Breast epithelium (tissue), 4 donors: ENCODE measurements at regions not wholly inside any gene's neighbourhood (a gene's known extent, or its start where the extent isn't known, plus 50 kb on each side); places are given as distances from the start of the nearest gene placed in this dataset.

Source experiments
- DNase-seq, 2 donors: peaks; one replicate each; pipeline ENCODE4 v3.0.0-alpha.2; 2019; ENCODE audit warnings: low spot score in 2 of 2
- H3K27ac ChIP-seq, 2 donors: fragments of 200-600 bp; sonication (generic) in 1 of 2; one replicate each; pipeline ENCODE4 v1.5.1; 2016 to 2019; ENCODE audit warnings: mild to moderate bottlenecking in 1 of 2
- H3K27me3 ChIP-seq, 2 donors: fragments of 200-600 bp; sonication (generic) in 1 of 2; one replicate each; pipeline versions ENCODE4 v1.5.1 to v1.6.0; 2017 to 2019; ENCODE audit warnings: control low read depth in 1 of 2, mild to moderate bottlenecking in 1 of 2
- H3K36me3 ChIP-seq: fragments of 200-600 bp; one replicate; pipeline ENCODE4 v1.5.1; 2019
- H3K4me1 ChIP-seq, 2 donors: fragments of 200-600 bp; sonication (generic); one replicate each; pipeline ENCODE4 v1.5.1; 2016 to 2019; ENCODE audit warnings: control low read depth in 1 of 2
- H3K4me3 ChIP-seq, 3 donors: fragments of 200-600 bp; sonication (generic); 1 replicate in 2 of 3; 2 replicates in 1 of 3; pipeline ENCODE4 v1.5.1; 2016 to 2019; ENCODE audit warnings: mild to moderate bottlenecking in 3 of 3, moderate library complexity in 2 of 3
- H3K9me3 ChIP-seq, 2 donors: fragments of 200-600 bp; sonication (generic) in 1 of 2; one replicate each; pipeline ENCODE4 v1.5.1; 2016 to 2019; ENCODE audit warnings: control low read depth in 1 of 2
- POLR2A ChIP-seq: fragments of 450-650 bp; IDR thresholded peaks from one replicate; pipeline ENCODE4 v1.6.1; 2016; ENCODE audit warnings: antibody characterized with exemption, mild to moderate bottlenecking, moderate library complexity
- POLR2AphosphoS5 ChIP-seq, 3 donors: sonication (generic); formaldehyde crosslinking; IDR thresholded peaks; one replicate each; pipeline ENCODE4 v1.6.1; 2017; ENCODE audit warnings: antibody characterized with exemption in 3 of 3
- intact Hi-C: fragments of 100-400 bp; cut with DNase I; formaldehyde crosslinking; loops from one replicate; pipeline ENCODE4 v1.15.1; 2023; ENCODE audit warnings: low total_unique reads
- TF ChIP-seq, protein P1 (sequence below), 3 donors: fragments of 450-650 bp; IDR thresholded peaks; one replicate each; pipeline ENCODE4 v1.5.1; 2016 to 2017; ENCODE audit warnings: antibody characterized with exemption in 3 of 3, mild to moderate bottlenecking in 3 of 3, moderate library complexity in 3 of 3

DNA sequence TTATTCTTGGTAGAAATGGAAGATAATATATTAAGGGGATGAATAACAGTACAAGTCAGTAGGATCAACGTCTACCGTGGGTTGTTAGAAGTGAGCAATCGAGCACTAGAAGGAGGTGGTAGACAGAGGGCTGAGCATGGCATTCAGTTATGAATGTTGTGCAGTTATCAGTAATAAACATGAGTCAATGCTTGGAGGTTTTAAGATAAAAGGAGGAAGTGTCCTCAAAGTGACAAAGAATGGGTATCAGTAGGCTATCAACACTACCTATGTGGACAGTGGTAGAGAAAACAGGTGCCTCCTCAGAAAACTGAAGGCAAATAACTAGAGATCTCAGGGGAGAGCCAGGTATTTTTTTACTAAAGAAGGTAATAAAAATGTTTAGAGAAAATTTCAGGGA is 1607.0 kb downstream of the PCDH9 start:
- TF ChIP-seq POLR2A (no peak), POLR2AphosphoS5 (IDR thresholded peaks at IDR 0.05) (no peak)
- TF ChIP-seq, protein P1, sequence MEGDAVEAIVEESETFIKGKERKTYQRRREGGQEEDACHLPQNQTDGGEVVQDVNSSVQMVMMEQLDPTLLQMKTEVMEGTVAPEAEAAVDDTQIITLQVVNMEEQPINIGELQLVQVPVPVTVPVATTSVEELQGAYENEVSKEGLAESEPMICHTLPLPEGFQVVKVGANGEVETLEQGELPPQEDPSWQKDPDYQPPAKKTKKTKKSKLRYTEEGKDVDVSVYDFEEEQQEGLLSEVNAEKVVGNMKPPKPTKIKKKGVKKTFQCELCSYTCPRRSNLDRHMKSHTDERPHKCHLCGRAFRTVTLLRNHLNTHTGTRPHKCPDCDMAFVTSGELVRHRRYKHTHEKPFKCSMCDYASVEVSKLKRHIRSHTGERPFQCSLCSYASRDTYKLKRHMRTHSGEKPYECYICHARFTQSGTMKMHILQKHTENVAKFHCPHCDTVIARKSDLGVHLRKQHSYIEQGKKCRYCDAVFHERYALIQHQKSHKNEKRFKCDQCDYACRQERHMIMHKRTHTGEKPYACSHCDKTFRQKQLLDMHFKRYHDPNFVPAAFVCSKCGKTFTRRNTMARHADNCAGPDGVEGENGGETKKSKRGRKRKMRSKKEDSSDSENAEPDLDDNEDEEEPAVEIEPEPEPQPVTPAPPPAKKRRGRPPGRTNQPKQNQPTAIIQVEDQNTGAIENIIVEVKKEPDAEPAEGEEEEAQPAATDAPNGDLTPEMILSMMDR (IDR thresholded peaks at IDR 0.05), result no peak
- H3K4me1 ChIP-seq, result no peaks in the 10 kb centered on the region
- H3K36me3 ChIP-seq, result no peaks in the 10 kb centered on the region
- no peak overlapping the region for H3K4me3 ChIP-seq
- H3K27me3 ChIP-seq, result no peaks in the 10 kb centered on the region
- intact Hi-C loops, result loop anchor here (10.0 kb wide), 1 partner anchor 1478 kb away; no protein-coding TSS in a partner anchor
- H3K9me3 ChIP-seq, result no peaks in the 10 kb centered on the region
- DNase-seq, result no peak
- no peak overlapping the region for H3K27ac ChIP-seq

DNA sequence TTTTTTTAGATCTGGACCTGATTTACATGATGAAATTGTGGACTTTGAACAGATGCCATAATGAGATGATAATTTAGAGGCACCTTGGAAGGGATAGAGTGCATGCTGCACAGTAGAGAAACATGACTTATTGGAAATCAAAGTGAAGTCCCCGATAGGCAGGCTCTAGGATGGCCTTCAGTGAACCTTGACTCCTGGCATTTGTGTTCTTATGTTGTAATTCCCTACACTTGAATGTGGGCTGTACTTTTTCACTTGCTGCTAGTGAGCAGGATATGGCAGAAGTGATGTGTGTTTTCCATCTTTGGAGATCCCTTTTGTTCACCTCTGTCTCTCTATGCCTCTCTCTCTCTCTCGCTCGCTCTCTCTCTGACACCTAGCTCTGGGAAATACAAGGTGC is 1614.6 kb downstream of the PCDH9 start:
- no peak for TF ChIP-seq POLR2AphosphoS5 (IDR thresholded peaks at IDR 0.05)
- TF ChIP-seq, protein P1 (IDR thresholded peaks at IDR 0.05), result no peak
- no peak for TF ChIP-seq POLR2A
- Histone ChIP-seq H3K4me1 (no peaks in the 10 kb centered on the region), H3K36me3 (no peaks in the 10 kb centered on the region), H3K4me3 (no peak overlapping the region), H3K27me3 (no peaks in the 10 kb centered on the region), H3K27ac (no peak overlapping the region), H3K9me3 (no peaks in the 10 kb centered on the region)
- DNase-seq, result no peak
- intact Hi-C loops, result no loop called here

DNA sequence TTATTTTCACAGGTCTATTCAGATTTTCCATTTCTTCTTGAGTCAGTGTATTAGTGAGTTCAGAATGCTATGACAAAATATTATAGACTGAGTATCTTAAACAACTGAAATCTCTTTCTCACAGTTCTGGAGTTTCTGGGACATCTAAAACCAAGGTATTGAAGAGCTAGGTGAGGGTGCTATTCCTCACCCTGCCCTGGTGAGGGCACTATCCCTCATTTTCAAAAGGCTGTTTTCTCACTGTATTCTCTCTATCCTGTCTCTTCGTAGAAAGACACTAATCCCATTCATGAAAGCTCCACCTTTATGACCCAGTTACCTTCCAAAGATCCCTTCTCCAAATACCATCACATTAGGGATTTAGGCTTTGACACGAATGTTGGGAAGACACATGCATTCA is 1617.1 kb downstream of the PCDH9 start:
- H3K27ac ChIP-seq, result no peak overlapping the region
- no peak for DNase-seq
- no peaks in the 10 kb centered on the region for H3K36me3 ChIP-seq
- no peak overlapping the region for H3K4me3 ChIP-seq
- TF ChIP-seq POLR2AphosphoS5 (IDR thresholded peaks at IDR 0.05) (no peak), POLR2A (no peak)
- TF ChIP-seq, protein P1 (IDR thresholded peaks at IDR 0.05), result no peak
- H3K9me3 ChIP-seq, result no peaks in the 10 kb centered on the region
- no peaks in the 10 kb centered on the region for H3K4me1 ChIP-seq
- no peaks in the 10 kb centered on the region for H3K27me3 ChIP-seq
- intact Hi-C loops, result no loop called here

DNA sequence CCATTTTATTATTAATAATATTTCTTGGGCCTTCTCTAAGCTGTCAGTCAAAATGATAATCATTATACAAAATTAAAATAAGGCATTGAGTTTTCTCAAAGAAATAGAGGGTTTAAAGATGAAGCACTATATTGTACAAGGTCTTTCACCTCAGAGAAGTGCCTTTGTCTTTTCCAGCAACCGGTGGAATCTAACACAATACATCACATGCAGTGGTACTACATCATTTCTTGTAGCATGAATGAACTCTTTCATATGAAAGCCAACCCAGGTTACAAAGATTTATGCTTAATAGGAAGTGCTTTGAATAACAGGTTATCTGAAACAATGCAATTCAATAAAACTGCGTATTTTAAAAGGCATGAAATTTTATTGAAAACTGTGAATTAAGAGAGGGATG is 1620.8 kb downstream of the PCDH9 start:
- Histone ChIP-seq H3K27me3 (no peaks in the 10 kb centered on the region), H3K36me3 (no peaks in the 10 kb centered on the region), H3K9me3 (no peaks in the 10 kb centered on the region), H3K4me3 (no peak overlapping the region), H3K4me1 (no peaks in the 10 kb centered on the region), H3K27ac (no peak overlapping the region)
- intact Hi-C loops, result no loop called here
- TF ChIP-seq POLR2AphosphoS5 (IDR thresholded peaks at IDR 0.05) (no peak), POLR2A (no peak)
- TF ChIP-seq, protein P1 (IDR thresholded peaks at IDR 0.05), result no peak
- no peak for DNase-seq

DNA sequence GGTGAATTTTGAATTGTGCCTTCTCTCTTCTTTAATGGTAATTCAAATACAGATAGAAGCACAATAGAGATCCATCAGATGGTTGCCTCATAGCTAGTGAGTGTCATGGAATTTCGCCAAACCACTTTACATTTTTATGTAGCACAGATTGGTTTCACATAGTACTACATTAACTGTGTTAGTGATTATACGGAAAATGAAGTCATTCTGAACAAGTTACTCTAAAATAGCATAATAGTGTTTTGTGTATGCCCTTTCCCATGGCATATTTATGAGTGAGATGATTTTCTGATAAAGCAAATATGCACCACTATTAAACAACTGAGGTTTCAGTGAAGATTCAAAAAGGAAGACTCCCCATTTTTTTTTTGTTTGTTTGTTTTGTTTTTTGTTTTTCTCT is 1623.5 kb downstream of the PCDH9 start:
- TF ChIP-seq, protein P1 (IDR thresholded peaks at IDR 0.05), result no peak
- no peak for TF ChIP-seq POLR2A
- TF ChIP-seq POLR2AphosphoS5 (IDR thresholded peaks at IDR 0.05), result no peak

More for the DNA sequence above, 1623.5 kb downstream of the PCDH9 start:
- H3K27ac ChIP-seq, result no peak overlapping the region
- no peak for DNase-seq
- intact Hi-C loops, result no loop called here
- H3K9me3 ChIP-seq, result no peaks in the 10 kb centered on the region
- no peaks in the 10 kb centered on the region for H3K4me1 ChIP-seq
- H3K4me3 ChIP-seq, result no peak overlapping the region
- no peaks in the 10 kb centered on the region for H3K36me3 ChIP-seq
- no peaks in the 10 kb centered on the region for H3K27me3 ChIP-seq
